H1 (cell line): ENCODE measurements at regions not wholly inside any gene's neighbourhood (a gene's known extent, or its start where the extent isn't known, plus 50 kb on each side); places are given as distances from the start of the nearest gene placed in this dataset.

Experiments used
- CTBP2 ChIP-seq: IDR thresholded peaks from 2 replicates; pipeline ENCODE4 v1.7.0; 2011; ENCODE audit warnings: borderline replicate concordance, mild to moderate bottlenecking, moderate library complexity, mixed read lengths, low read length; ENCODE audit not compliant: insufficient read depth, insufficient read length
- CTCF ChIP-seq, 3 experiments: IDR thresholded peaks; 1 replicate in 2 of 3; 2 replicates in 1 of 3; pipeline versions ENCODE4 v1.5.1 to v1.6.1; 2011; ENCODE audit warnings: low read length in 3 of 3, mild to moderate bottlenecking in 3 of 3, inconsistent platforms in 2 of 3, low read depth in 1 of 3, moderate library complexity in 1 of 3; ENCODE audit not compliant: insufficient read depth in 1 of 3; ENCODE audit errors: control extremely low read depth in 1 of 3
- E2F6 ChIP-seq: IDR thresholded peaks from 2 replicates; pipeline ENCODE4 v1.6.1; 2012; ENCODE audit warnings: inconsistent platforms
- JUN ChIP-seq: IDR thresholded peaks from 2 replicates; pipeline ENCODE4 v1.6.1; 2011; ENCODE audit warnings: low read depth, mild to moderate bottlenecking, improper control_type of control experiment, low read length
- SAP30 ChIP-seq: fragments of 300-600 bp; sonication (generic); IDR thresholded peaks from 2 replicates; pipeline ENCODE4 v1.7.1; 2012; ENCODE audit warnings: low read length, moderate library complexity, mild to moderate bottlenecking, inconsistent platforms; ENCODE audit not compliant: insufficient read depth, insufficient replicate concordance
- TF ChIP-seq, protein P1 (sequence below): IDR thresholded peaks from 2 replicates; pipeline ENCODE4 v1.6.1; 2011; ENCODE audit warnings: low read length, improper control_type of control experiment

GRCh38 chr2:41662461-41662860 lies 385.4 kb upstream of the PKDCC start (continued):
- TF ChIP-seq, protein P1, sequence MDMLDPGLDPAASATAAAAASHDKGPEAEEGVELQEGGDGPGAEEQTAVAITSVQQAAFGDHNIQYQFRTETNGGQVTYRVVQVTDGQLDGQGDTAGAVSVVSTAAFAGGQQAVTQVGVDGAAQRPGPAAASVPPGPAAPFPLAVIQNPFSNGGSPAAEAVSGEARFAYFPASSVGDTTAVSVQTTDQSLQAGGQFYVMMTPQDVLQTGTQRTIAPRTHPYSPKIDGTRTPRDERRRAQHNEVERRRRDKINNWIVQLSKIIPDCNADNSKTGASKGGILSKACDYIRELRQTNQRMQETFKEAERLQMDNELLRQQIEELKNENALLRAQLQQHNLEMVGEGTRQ: no peak
- TF ChIP-seq E2F6 (no peak), SAP30 (no peak), CTBP2 (no peak), CTCF (IDR thresholded peaks at IDR 0.05; ENCODE audit: control extremely low read depth in 1 of 3, insufficient read depth in 1 of 3, low read depth in 1 of 3, low read length in 3 of 3) (no peak), JUN (no peak)
